Prostate gland (tissue), 1 donor: ENCODE measurements at regions not wholly inside any gene's neighbourhood (a gene's known extent, or its start where the extent isn't known, plus 50 kb on each side); places are given as distances from the start of the nearest gene placed in this dataset.

ENCODE experiments used
- POLR2A ChIP-seq: fragments of 450-650 bp; IDR thresholded peaks from one replicate; pipeline ENCODE4 v1.6.1; 2016; ENCODE audit warnings: antibody characterized with exemption, mild to moderate bottlenecking
- POLR2AphosphoS5 ChIP-seq: sonication (generic); formaldehyde crosslinking; IDR thresholded peaks from one replicate; pipeline ENCODE4 v1.6.1; 2017; ENCODE audit warnings: antibody characterized with exemption

- TF ChIP-seq POLR2A: no peak
- no peak for TF ChIP-seq POLR2AphosphoS5
Observed at GRCh38 chr16:76985392-76986045, 205.5 kb upstream of the MON1B start.
